GM12872 (cell line): ENCODE measurements at regions not wholly inside any gene's neighbourhood (a gene's known extent, or its start where the extent isn't known, plus 50 kb on each side); places are given as distances from the start of the nearest gene placed in this dataset.

Experiments used
- CTCF ChIP-seq: IDR thresholded peaks from 3 replicates; pipeline ENCODE4 v1.5.1; 2011; ENCODE audit warnings: low read depth, mild to moderate bottlenecking, low read length, moderate library complexity; ENCODE audit not compliant: insufficient read depth

DNA sequence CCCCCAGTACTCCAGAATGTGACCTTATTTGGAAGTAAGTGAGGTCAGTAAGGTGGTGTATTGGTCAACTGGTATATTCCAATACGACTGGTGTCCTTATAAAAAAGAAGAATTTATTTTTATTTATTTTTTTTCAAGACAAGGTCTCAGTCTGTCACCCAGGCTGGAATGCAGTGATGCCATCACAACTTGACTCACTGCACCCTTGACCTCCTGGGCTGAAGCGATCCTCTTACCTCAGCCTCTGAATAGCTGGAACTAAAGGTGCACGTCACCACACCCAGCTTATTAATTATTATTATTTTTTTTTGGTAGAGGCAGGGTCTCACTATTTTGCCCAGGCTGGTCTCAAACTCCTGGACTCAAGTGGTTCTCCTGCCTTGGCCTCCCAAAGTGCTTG, 115.1 kb upstream of the PITX2 start:
- no peak for TF ChIP-seq CTCF

DNA sequence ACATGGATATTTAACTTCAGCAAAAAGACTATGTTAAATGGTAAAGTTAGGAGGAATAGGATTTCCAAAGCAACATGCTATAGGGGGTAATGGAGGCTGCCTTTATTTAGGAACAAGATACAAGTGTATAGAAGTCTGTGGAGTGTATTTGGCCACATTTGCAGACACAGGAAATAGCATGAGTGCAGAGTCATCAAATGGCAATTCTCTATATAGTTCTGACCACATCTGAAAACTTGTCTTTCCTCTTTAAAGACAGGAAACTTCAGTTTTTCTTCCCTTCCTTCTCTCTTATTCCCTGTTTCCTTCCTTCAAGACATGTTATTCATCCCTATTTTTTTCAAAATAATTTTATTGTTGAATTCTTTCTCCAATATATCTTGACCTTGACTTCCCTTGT, 119.3 kb upstream of the PITX2 start:
- no peak for TF ChIP-seq CTCF

DNA sequence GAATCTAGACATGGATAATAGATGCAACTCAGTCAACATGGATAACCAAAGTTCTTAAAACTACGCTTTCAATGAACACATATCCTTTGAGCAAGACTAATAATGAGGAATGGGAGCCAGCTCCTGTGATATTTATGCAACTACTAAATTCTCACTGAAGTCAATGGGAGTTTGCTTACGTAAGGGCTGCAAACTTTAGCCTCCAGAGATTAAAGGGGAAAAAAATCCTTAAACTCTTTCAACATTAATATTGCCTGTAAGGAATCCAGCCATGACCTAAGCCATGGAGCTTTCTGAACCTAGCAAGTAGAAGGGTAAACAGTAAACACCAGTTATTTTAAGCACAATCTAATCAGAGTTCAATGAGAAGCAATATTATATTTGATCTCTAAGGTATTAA, 125.2 kb upstream of the PITX2 start:
- TF ChIP-seq CTCF, result no peak

DNA sequence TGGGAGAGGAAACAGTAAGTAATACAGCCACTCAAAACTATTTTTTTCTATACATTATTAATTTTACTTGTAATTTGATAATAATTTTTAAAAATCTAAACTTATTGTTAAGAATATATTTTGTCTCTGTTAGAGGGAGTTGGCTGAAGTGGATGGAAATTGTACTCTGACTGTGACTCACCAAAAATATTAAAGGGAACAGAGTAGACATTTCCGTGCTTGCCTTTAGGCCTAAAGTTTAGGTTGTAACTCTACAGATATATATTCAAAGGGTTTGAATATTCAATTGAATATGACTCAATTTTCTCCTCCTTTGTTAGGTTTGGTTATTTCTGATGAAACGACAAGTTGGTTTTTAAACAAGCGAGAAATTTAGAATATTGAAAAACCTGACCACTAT, 128.3 kb upstream of the PITX2 start:
- no peak for TF ChIP-seq CTCF

DNA sequence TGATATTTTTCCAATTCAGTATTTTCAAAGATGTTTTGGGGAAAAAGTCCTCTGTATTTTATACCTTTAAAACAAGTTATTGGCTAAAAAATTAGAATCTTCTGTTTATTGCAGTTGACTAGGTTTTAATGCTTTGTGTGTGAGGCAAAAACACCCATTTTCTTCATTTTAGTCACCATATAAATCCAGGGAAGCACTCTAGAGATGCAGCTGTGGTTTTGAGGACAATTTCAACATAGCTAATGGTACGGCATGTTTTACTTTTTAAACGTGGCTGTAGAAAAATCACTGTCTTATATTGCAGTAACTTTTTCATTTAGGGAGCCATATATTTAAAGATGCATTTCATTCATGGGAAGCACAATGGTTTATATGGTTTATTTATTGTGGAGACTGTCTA, 129.1 kb upstream of the PITX2 start:
- no peak for TF ChIP-seq CTCF

GRCh38 chr4:110753466-110753865, 130.6 kb upstream of the PITX2 start:
- TF ChIP-seq CTCF, result no peak

DNA sequence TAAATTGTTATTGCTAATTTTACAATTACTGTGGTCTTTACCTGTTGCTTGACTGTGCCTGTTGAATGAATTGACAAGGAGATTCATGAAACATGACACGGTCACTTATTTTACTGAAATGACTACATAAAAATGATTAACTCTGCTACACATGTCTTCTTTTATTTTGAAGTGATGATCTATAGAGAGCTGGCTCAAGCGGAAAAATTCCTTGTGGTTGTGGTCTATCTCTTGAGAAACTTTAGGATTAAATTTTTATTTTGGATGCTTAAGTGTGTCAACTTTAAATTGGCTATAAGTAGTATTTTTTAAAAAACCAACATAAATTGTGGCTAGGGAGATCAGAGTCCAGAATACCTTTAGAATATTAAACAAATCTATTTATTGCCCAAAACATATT, 131.8 kb upstream of the PITX2 start:
- no peak for TF ChIP-seq CTCF

DNA sequence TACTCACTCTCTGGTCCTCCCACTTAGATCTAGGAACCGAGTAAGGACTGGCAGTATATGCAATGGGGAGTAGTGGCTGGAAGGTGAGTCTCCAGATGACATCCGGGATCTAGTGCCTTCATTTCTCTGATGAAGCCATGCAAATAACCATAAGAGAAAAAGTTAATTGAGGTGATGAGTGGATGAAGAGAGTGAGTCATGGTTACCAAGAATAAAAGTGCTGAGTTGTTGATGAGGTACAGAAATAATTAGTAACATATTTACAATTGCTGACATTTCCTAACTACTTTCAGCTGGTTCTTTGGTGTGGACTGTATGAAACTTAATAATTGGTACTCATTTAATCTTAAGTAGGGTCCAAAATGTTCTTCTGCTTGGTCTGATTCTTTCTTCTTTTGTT, 146.7 kb upstream of the PITX2 start:
- TF ChIP-seq CTCF, result no peak
